22Rv1 (cell line): ENCODE measurements at regions not wholly inside any gene's neighbourhood (a gene's known extent, or its start where the extent isn't known, plus 50 kb on each side); places are given as distances from the start of the nearest gene placed in this dataset.

Experiments used
- H3K27ac ChIP-seq: fragments of 450-650 bp; 2 replicates; pipeline ENCODE4 v1.5.1; 2017
- ZFX ChIP-seq: fragments of 450-650 bp; IDR thresholded peaks from 2 replicates; pipeline ENCODE4 v1.6.1; 2017; ENCODE audit warnings: antibody characterized with exemption, borderline replicate concordance
- TF ChIP-seq, protein P1 (sequence below): fragments of 450-650 bp; IDR thresholded peaks from 2 replicates; pipeline ENCODE4 v1.5.1; 2017; ENCODE audit warnings: mild to moderate bottlenecking

DNA sequence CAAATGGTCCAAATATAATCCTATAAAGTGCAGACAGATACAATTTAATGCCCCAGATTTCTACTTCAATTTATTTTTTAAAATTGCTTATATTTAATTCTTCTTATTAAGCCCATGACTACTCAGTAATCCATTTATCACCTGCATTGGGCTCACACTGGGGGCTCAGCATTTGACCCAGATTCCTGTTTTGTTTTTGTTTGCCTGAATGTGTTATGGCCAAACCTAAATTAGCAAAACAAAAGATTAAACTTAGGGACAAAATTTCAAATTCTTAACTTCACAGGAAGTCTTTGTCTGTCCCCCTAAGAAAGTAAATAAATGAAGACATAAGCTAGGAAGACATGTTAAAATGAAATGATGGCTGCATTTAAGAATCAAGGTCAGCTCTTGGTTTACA lies 322.3 kb downstream of the RMST start:
- no peak for TF ChIP-seq ZFX
- TF ChIP-seq, protein P1, sequence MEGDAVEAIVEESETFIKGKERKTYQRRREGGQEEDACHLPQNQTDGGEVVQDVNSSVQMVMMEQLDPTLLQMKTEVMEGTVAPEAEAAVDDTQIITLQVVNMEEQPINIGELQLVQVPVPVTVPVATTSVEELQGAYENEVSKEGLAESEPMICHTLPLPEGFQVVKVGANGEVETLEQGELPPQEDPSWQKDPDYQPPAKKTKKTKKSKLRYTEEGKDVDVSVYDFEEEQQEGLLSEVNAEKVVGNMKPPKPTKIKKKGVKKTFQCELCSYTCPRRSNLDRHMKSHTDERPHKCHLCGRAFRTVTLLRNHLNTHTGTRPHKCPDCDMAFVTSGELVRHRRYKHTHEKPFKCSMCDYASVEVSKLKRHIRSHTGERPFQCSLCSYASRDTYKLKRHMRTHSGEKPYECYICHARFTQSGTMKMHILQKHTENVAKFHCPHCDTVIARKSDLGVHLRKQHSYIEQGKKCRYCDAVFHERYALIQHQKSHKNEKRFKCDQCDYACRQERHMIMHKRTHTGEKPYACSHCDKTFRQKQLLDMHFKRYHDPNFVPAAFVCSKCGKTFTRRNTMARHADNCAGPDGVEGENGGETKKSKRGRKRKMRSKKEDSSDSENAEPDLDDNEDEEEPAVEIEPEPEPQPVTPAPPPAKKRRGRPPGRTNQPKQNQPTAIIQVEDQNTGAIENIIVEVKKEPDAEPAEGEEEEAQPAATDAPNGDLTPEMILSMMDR: no peak
- H3K27ac ChIP-seq: no peak overlapping the region

DNA sequence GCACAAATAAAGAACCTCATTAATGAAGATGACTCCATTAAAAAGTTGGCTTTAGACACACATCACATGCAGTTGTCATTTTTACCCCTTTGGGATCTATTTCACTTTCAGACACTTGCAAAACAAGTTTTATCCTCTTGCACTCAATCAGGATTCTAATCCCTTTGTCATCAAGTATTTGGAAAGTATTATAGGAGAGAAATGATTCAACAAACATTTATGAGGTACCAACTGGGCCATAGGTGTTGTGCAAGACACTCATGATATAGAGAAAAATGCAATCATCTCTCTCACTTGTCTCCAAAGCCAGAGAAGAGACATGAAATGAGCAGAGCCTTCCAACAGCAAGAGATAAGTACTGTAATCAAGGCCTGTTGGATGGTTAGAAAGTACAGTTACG lies 327.7 kb downstream of the RMST start:
- H3K27ac ChIP-seq: no peak overlapping the region
- TF ChIP-seq ZFX: no peak
- TF ChIP-seq, protein P1: no peak

DNA sequence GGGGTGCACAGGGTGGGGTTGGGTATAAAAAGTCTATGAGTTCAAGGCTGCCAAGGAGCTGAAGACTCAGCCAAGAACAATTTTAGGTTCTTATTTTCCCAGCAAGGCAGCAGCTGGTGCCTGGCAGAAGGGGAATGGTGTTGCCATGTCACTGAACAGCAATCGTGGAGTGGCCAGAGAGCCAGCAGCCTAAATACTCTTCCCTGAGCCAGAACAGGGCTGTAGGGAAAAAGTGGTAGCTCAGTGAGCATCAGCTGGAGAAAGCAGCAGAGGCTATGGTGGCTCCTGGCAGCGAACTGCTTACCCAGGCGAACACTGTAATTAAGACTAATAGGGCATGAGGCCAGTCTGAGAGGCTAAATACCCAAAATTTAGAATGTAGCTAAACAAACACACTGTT lies 334.9 kb downstream of the RMST start:
- TF ChIP-seq, protein P1: no peak
- TF ChIP-seq ZFX: no peak
- no peak overlapping the region for H3K27ac ChIP-seq

DNA sequence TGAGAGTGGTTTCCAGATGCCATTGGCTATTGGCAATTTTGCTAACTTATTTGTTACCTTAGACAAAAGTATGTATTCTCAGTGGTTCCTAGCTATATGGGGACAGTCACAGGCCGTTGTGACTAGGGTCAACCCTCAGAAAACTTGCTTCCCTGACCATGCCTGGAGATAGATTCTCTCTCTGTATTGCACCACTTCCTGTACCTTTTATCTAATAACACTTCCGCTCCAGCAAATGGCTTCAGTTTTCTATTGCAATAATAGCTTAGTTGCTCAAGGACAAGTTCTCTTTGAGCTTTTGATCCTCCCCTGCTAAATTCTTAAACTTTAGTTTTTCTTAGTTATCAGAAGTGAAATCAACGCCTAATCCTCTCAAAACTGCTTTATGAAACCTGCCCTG lies 338.0 kb downstream of the RMST start:
- no peak overlapping the region for H3K27ac ChIP-seq
- no peak for TF ChIP-seq ZFX
- TF ChIP-seq, protein P1: no peak

DNA sequence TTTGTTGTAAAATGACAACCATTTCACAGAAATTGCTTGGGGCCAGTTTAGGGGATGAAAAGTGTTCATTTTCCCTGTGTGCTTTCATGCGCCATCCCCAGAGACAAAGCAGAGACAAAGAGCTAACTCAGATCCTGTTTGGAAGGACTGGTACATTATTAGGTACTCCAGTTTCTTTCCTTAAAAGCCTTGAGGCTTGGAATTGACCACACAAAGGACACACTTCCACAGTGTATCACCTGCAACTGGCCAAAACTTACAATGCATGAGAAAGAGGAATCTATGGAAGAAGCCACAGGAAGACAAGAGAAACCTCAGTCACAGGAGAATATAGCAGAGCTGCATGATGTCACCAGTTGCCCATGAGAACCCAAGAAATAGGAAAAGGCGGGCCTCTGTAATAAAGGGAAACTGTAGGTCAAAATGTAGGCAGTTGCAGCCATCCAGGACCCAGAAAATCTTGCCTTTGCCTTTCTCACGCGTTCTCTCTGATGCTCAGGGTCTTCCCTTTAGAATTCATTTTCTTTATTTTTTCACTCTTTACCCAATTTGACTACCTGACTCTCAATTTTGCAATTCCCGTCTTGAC lies 339.0 kb downstream of the RMST start:
- TF ChIP-seq, protein P1: no peak
- TF ChIP-seq ZFX: no peak
- no peak overlapping the region for H3K27ac ChIP-seq

DNA sequence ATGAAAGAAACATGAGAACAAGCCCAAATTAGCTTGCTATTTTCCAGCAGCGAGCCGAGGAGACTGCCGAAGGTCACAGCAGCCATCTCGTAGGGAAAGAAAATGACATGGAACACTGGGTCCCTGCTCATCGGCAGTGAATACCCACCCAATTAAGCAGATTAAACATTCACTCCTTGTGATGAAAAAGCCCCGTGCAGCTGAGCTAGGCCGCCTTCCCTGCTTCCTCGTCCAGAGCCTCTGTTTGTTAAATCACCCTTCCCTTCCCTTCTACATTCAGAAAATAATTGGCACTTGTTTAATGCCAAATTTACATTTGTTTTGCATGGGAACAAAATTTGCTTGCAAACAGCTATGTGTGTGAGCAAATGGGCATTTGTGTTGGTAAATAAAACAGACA lies 342.5 kb downstream of the RMST start:
- TF ChIP-seq ZFX: no peak
- TF ChIP-seq, protein P1: no peak
- no peak overlapping the region for H3K27ac ChIP-seq

DNA sequence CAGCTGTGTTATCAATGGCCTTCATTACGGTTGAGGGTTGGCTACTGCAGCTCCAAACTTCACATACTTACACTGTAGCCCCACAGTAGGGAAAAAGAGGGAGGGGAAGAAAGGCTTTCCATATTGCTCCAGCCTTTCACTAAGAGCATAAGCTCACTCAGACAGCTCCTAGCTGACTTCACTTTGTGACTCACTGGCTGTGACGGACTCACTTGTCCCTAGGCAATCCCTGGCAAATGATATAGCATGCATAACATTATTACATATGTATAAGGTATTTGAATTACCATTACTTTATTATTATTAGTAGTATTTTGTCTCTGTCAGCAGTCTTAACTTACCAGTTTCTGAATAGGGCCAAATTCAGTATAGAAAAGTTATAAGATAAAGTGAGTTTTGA lies 350.7 kb downstream of the RMST start:
- TF ChIP-seq, protein P1: no peak
- no peak overlapping the region for H3K27ac ChIP-seq
